HG02885 (cell line): ENCODE measurements at regions not wholly inside any gene's neighbourhood (a gene's known extent, or its start where the extent isn't known, plus 50 kb on each side); places are given as distances from the start of the nearest gene placed in this dataset.

Experiments
- ATAC-seq: cut with Tn5 transposase; IDR thresholded peaks from one replicate; pipeline ENCODE4 v1.9.1; 2021; ENCODE audit warnings: mild to moderate bottlenecking; ENCODE audit not compliant: unreplicated experiment, poor library complexity

DNA sequence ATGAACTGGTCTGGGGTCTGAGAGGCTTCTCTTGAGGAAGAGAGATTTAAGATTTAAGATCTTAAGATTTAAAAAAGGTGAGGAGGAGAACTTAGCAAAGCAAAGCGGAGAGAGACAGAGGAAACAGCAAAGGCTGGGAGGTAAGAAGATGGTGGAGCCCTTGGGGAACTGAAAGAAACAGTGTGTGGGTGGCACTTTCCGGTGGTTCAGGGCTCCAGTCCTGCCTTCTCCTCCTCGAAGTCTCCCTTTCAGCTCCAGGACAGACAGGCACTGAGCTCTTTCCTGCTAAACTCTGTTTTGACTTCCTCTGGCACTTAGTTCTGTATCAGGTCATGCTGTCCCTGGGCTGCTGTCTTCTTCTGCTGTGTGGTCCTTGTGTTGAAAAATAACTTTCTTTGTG, 298.7 kb upstream of the SRRM4 start:
- peak; percentile 82 for ATAC-seq

DNA sequence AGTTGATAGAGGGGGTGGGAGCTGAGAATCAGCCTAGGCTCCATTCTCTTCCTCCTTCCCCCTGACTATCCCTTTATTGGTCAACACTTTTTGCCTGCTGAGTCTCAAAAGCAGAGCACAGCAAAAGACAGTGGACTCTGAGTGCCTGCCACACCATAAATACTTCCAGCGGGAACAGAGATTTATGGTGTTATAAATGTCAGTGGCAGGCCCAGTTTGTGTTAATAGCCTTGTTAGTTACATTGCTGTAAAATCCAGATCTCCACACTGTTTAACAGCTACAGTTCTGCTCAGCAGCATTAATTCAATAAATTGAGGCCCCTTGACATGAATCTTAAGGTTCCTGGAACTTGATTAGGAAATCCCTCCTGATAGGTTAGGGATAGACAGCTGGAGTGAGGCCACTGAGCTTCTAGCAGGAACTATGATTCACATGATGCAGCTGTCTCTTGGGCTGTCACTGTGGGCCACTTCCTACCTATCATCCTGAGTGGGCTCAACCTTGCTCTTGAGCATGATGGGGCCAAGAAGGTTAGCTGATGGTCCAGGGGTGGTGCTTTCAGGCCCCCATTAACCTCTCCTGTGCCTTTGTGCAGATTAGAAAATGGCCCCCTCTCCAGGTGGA, 295.2 kb upstream of the SRRM4 start:
- ATAC-seq, result no peak

DNA sequence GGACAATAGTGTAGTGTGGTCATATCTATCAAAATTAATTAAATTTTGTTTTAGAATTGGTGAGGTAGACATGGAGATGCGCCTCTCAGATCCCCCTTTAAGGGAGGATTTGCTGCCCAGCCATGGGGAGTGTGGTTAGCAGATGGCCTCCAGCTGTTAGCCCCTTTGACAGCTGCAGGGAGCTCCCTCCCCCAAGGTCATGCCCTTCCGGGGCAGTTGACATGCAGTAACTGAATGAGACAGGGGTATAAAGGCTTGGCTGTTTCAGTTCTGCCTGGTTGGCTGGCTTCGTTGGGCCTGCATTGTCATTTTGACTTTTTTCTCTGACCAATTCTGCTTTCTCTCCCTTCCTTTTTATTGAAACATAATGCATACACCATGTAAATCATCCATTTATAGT, 291.5 kb upstream of the SRRM4 start:
- ATAC-seq, result peak; percentile 74

DNA sequence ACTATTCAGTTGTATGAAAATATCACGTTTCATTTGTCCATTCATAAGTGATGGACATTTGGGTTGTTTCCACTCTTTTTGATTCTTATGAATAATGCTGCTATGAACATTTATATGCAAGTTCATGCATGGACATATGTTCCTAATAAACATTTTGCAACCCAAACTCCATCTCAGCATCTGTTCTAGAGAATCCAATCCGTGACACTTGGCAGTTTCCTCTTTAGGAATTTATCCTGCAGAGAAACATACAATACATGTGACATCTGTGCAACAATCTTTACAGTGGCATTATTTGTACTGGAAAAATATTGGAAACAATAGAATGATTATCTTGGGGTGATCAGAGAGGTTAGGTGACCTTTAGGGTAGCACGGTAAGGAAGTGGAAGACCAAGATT, 290.8 kb upstream of the SRRM4 start:
- ATAC-seq, result no peak

DNA sequence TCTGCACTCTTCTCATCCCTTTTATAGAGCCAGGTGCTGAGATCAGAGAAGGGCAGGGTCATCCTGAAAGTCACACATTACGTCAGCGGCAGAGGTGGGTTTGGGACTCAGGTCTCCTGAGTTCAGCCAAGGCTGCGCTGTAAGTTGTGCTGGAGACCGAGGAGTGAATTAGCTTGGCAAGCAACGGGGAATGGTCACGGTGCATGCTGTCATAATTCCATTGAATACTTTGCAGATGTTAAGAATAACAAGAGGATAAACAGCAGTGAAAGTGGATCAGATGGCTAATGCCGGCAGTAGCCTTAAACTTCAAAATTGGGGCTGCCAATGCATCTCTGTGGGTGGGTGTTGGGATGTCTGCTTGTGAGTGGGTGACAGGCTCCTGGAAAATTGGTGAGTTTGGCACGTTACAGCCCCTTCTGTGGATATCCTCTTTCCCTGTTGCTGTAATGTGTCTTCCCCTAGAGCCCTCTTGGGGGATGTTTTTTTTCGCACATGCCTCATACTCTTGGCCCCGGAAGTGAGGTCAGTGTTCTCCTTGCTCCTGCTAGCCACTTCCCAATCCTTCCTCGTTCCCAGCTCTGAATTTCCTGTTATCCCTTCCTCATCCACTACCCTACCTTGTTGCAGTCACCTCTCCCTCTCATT, 287.1 kb upstream of the SRRM4 start:
- ATAC-seq, result no peak

DNA sequence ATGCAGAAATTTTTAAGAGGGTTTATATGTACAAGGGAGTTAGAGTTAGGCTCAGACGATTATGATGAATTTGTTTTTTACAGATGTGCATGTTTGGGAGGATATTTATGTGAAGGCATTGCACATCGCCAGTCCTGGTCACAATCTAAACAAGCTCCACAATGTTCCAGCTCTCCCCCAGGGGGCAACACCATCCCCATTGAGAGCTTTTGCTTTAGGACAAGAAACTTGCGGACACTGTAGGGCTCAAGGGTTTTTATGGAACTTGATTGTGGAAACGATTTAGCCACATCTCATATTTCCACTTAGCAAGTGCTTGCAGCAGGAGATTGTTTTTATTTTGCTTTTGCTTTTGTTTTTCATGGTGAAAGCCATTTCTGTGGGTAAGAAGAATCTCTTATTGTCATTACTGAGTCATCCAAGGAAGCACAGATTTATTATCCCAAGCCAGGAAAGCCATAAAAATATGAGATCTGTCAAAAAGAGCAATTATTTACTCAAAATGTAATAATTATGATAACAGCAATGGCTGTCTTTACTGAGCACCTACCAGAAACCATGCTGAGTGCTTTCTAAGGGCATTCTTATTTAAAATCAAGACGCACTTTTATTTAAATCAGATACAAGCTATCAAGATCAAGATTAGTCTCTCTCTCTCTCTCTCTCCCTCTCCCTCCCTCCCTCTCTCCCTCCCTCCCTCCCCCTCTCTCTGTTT, 276.7 kb upstream of the SRRM4 start:
- no peak for ATAC-seq

DNA sequence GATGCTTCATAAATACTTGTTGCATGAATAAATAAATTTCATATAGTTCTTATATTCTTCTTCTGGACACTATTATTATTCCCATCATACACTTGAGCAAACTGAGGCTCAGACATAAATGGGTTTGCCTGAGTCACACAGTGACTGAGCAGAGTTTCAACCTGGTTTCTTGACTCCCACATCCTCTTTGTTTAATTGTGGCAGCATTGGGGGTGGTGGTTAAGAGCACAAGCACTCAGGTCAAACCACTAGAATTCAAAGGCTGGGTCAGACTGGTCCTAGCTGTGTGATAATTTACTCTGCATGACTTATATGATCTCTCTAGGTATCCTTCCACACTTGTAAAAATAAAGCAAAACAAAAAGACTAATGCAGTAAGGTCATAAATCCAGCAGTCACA, 274.9 kb upstream of the SRRM4 start:
- ATAC-seq, result no peak

DNA sequence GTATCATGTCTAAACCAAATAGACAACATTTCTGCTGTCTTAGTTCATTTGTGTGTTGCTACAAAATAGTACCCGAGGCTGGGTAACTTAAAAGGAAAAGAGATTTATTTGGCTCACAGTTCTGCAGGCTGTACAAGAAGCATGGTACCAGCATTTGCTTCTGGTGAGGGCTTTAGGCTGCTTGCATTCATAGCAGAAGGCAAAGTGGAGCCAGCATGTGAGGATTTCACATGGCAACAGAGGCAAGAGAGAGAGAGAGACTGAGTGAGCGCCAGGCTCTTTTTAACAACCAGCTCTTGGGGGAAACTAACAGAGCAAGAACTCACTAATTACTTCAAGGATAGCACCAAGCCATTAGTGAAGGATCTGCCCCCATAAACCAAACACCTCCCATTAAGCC, 271.4 kb upstream of the SRRM4 start:
- ATAC-seq, result no peak

DNA sequence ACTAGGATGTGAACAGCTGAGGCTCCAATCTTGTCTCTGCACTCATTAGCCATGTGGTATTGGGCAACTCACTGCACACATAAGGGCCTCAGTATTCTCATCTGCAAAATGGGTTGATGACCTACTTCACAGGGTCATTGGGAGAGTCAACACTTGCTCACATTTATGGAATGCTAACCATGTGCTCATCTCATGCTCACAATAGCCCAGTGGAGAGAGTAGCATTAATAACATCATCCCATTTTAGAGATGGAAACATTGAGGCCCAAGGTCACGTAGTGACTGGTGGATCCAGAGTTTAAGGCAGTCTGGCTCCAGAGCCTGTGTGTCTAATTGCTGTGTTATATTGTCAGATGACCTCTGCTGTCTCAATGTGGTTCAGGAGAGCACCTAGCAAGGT, 270.2 kb upstream of the SRRM4 start:
- ATAC-seq, result no peak

DNA sequence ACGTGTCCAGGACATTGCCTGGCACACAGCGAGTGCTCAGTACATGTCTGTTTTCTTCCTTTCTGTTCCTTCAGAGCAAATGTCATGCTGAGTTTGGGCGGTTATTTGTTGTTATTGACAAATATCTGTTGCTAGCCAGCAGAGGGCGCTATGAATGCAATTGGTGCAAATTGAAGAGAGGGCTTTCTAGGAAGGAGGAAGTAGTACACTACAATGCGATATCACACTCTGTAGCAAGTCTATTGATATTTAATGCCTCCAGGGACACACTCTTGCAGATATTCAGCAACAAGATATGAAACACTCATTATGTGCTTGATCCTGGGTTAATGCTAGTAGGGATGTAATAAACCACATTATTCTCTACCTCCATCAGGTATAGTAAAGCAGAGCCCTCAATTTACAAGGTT, 267.3 kb upstream of the SRRM4 start:
- ATAC-seq, result peak; percentile 56

DNA sequence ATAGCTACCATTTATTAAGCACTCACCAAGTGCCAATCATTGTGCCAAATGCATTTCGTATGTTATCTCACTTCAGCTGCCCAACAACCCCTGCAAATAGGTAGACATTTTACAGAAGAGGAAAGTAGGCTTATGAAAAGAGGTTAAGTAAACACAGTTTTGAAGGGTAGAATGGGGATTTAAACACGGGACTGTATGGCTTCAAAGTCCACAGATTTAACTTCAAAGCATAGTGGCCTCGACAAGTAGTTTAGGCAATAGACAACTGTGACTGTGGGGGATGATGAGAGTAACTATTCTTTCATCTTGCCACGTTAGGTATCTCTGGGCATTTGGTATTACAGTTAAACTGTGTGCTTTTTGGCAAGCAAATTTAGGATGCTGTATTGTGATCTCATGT, 266.8 kb upstream of the SRRM4 start:
- ATAC-seq, result no peak

DNA sequence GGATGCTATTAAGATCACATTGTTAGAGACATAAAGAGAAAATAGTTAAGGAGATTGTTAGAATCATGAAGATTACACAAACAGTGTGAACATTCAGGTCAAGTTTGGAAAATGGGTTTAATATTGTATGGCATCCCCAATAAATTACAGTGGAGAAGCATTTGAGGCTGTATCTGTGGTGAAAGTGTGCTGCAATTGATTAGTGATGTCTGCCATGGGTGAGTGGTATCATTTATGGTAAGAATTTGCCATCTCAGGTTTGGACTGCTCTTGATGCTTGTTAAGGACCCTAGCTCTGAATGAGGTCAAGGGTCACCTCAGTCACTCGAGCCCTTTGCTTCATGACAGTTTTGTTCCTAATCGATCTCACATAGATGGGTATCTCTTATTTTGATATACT, 265.7 kb upstream of the SRRM4 start:
- ATAC-seq, result no peak

DNA sequence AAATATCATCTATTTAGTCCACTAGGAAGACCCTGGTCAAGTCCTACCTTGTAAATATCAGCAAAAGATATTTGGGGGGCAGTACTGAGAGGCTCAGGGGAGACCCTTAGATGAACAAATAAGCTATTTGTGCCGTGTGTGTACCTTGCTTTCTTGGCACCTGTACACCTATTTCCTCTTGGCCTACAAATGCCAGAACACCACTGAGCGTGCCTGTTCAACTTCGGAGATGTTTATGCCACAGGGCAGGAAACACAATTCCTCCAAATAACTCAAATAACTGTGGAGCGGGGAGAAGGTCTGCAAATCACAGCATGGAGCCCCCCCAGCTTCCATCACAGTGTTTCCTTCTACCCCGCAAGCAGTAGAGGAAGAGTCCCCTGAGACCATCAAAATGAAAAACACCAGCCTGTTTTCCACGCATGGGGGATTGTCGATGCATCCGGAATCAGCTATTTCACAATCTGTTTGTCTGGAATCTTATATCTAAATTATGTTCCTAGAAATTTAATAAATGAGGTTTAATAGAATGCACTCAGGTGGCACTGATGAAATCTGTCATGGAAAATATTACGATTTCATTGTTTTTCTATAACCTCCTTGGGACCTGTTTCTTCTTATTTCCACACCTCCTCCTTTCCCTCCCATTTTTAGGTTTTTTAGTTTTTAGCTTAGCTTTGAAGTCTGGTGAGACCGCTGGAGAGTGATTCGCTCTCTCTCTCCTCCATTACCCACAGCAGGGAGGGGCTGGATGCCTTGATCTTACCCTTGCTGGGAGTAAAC, 254.0 kb upstream of the SRRM4 start:
- ATAC-seq, result no peak

DNA sequence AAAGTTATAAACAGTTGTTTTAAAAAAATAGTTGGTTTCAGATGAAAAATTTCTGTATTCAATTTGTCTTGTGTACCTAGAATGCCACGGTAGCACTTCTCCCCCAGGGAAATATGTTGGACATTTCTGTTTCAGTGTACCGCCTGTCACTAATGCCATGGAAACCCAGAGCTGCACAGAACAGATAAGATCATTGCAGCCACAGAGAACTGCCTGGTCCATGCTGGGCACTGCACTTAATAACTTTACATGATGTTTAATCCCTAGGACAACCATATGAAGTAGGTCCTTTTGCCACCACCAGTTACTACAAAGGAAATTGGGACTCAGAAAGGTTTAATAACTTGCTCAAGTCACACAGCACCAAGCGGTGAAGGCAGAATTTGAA, 253.4 kb upstream of the SRRM4 start:
- ATAC-seq, result no peak

DNA sequence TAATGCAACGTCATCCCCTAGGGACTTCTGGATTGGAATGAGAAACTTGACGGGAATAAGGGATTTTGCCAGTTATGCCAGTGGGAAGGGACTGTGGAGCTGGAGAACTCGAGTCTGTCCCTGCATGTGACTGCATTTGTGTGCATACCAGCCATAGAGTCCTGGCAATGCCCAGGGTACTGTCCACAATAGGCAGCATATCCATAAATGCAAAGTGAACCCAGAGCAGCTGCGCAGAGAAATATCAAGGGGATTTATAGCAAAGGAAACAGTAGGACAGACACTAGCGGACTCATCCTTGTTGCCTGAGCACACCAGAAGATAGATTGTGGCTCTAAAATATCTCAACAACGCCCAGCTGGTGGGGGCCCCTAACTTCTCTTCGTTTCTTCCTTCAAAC, 247.1 kb upstream of the SRRM4 start:
- ATAC-seq, result no peak

DNA sequence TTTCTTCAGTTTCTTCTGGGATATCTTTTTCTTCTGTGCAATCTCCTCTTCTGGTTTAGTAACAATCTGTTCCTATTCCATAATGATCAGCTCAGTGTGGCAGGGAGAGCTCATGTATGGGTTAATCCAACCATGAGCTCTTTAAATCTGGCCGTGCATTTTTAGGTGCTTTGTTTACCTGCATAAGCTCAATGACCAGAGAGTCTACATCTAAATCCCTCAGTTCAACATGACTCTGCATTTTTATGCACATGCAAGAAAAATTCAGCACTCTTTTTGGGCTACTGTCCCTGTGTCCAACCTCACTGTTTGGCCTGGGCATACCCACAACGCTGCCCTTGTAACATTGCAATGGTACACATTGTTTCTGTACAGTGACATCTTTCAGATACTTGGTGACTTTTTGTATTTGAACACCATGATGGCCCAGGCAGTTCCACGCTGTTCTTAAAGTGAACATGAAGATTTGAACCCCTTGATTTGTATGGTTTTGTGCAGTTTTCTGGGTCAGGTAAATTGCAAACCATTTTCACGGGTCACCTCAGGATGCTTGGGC, 243.3 kb upstream of the SRRM4 start:
- no peak for ATAC-seq

DNA sequence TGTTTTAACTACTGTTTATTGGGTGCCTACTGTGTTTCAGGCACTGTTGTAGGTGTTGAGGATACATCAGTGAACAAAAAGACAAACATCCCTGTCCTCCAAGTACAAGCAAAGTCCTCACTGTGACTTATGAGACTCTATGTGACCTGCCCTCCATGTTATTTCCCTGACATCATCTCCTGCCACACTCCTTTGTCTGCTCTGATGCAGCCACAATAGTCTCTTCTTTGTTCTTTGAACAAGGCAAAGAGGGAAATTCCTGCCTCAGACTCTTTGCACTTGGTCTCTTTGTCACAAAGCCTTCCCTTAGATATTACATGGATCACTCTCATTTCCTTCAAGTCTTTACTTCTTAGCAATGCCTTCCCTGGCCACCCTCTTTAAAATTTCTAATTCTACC, 240.1 kb upstream of the SRRM4 start:
- no peak for ATAC-seq

DNA sequence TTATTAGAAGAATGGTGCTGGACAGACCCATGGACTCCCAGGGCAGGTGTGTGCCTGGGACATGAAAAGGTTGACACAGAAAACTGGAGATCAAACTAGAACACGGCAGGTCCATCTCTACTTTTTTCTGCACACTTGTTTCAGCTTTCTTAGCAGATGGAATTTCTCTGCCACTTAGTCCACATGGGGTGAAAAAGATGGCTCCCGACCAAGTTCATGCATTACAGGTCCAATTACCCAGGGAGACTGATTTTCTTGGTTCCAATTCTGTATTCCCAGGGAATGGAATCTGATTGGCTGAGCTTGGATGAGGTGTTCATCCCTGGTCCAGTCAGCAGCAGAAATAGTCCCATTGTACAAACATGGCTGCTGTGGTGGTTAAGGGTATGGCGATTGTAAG, 238.9 kb upstream of the SRRM4 start:
- no peak for ATAC-seq

DNA sequence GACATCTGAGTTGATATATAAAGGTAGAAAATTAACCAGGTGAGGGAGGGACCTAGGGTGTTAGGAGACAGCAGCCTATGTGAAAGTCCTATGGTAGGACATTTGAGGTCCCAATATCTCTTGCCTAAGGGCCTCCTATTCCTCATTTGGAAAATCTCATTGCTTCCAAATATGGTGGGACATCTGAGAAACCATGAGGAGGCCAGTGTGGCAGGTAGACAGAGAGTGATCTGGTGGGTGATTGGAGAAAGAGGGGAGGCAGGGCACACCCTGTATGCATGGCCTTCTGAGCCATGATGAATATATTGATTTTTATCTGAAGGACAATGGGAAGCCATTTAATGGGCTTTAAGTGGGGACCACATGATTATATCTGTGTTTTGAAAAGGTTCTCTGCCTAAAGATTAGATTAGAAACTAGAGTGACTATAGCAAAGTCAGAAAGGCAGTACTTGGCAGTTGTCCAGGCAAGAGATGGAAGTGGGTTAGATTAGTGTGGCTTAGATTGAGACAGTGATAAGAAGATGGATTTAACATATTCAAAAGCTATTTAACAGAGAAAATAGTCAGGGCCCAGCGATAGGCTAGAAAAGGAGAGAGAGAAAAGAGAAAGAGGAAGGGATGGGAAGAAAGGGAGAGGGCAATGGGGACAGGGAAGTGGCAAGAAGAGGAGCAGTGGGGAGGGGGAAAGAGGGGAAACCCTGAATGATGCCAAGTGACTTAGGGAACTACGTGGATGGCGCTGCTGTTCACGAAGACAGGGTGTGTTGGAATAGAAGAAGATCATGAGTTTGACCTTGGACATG, 237.2 kb upstream of the SRRM4 start:
- ATAC-seq, result no peak

DNA sequence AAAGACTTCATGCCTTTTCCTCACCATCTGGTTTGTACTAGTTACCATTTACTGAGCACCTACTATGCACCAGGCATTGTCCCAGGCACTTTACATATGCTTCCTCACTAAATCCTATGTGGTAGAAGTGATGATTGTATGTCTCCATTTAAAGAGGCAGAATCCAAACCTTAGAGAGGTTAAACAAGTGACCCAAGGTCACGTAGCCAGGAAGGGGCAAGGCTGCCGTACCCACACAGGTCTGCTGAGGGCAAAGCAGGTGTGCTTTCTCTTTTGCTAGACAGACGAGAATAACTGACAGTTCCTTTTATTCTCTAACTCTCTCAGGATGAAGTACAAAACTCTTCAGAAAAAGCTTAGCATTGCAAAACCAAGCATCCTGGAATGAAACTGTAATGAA, 235.2 kb upstream of the SRRM4 start:
- no peak for ATAC-seq
